ENCODE measurements at regions not wholly inside any gene's neighbourhood (a gene's known extent, or its start where the extent isn't known, plus 50 kb on each side); places are given as distances from the start of the nearest gene placed in this dataset.
A peak's percentile ranks its signal among the peaks of the same experiment; 100 is the strongest.

DNA sequence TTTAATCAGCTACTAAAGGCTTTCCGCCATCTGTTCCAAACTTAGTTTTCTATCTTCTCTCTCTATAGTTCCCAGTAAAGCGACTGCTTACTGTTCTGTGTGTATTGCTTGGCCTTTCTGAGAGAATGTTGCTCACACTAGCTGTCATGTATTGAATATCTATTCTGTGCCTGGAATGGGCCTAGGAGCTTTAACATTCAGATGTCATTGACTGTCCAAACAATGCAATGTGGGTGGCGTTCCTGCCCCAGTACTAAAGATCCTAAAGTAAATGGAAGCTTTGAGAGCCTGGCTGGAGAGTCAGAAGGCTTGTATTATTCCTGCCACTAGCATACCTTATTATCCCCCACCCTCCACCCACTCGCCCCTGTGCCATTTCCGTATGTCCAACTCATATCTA is 163.5 kb downstream of the SDHAF3 start:
- TF ChIP-seq, protein P1, sequence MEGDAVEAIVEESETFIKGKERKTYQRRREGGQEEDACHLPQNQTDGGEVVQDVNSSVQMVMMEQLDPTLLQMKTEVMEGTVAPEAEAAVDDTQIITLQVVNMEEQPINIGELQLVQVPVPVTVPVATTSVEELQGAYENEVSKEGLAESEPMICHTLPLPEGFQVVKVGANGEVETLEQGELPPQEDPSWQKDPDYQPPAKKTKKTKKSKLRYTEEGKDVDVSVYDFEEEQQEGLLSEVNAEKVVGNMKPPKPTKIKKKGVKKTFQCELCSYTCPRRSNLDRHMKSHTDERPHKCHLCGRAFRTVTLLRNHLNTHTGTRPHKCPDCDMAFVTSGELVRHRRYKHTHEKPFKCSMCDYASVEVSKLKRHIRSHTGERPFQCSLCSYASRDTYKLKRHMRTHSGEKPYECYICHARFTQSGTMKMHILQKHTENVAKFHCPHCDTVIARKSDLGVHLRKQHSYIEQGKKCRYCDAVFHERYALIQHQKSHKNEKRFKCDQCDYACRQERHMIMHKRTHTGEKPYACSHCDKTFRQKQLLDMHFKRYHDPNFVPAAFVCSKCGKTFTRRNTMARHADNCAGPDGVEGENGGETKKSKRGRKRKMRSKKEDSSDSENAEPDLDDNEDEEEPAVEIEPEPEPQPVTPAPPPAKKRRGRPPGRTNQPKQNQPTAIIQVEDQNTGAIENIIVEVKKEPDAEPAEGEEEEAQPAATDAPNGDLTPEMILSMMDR (conservative IDR thresholded peaks at IDR 0.05; ENCODE audit: low read depth, low read length) = no peak
- no peak for DNase-seq (ENCODE audit: low read depth)
- no peak overlapping the region for H3K4me3 ChIP-seq (ENCODE audit: low read depth, low read length)

DNA sequence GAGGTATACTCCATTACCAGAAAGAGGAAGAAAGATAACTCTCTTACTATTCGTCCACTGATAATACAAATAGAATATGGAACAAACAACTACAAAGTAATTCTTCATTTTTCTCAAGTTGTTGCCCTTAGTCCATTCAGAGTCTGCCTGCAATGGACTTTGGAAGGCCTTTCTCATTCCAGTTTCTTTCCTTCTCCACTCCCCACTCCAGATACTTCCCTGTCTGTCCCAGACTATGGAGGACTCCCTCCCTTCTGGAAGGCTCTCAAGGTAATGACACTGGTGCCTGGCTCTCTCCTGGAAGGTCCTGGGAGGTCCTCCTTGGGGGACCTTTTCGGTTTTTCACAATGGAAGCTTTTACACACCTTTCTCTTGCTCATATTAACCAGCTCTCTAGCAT is 167.8 kb downstream of the SDHAF3 start:
- TF ChIP-seq, protein P1 (conservative IDR thresholded peaks at IDR 0.05; ENCODE audit: low read depth, low read length) = no peak
- DNase-seq (ENCODE audit: low read depth) = no peak
- no peak overlapping the region for H3K4me3 ChIP-seq (ENCODE audit: low read depth, low read length)

DNA sequence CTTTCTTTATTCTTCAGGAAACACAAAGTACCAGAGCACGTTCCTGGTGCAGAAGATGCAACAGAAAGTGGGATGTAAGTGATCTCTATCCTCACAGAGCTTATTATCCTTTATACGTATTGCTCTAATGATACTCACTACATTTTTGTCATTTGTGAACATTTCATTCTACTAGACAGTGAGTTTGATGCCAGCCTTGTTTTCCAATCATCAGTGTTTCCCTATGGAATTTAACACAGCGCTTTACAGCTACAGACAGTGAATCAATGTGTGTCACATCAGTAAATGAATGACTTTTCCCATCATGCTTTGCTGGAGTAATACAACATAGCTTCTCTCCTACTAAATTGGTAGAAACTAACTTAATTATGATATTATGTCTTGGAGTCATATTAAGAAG is 175.5 kb downstream of the SDHAF3 start:
- DNase-seq (ENCODE audit: low read depth) = no peak
- TF ChIP-seq, protein P1 (conservative IDR thresholded peaks at IDR 0.05; ENCODE audit: low read depth, low read length) = no peak
- no peak overlapping the region for H3K4me3 ChIP-seq (ENCODE audit: low read depth, low read length)

DNA sequence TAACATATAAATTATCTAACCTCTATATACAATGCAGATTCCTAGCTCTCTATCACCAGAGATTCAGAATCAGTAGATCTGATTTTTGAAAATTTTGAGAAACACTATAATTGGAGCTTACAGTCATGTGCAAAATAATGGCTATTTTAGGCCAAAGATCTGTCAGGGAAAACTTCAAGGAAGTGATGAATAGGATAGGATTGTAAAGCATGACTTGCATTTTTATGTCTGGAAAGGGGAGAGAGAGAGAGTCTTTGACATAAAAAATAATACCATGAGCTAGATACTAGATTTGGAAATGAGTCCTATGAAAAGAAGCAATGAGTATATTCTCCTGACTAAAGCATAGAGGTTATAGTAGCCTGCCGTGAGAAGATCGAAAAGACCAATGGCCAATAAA is 181.1 kb downstream of the SDHAF3 start:
- peak; percentile 16 for DNase-seq (ENCODE audit: low read depth)
- TF ChIP-seq, protein P1 (conservative IDR thresholded peaks at IDR 0.05; ENCODE audit: low read depth, low read length) = no peak

DNA sequence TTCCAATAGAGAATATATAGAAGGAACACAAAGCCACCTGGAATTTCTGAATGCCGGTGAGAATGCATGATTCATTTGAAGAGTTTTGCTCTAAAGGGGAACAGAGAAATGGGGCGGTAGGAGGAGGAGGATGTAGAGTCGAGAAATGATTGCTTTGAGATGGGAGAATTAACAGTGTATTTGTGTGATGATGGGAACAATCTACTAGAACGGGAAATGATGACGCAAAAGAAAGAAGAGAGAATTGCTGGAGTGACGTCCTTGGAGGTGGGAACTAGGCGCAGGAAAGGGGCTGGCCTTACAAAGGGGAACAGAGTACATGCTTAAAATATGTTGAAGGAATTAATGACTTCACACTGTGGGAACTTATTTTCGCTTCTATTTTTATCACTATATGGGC is 188.1 kb downstream of the SDHAF3 start:
- H3K4me3 ChIP-seq (ENCODE audit: low read depth, low read length) = no peak overlapping the region
- TF ChIP-seq, protein P1 (conservative IDR thresholded peaks at IDR 0.05; ENCODE audit: low read depth, low read length) = no peak

More for the DNA sequence above, 181.1 kb downstream of the SDHAF3 start:
- no peak overlapping the region for H3K4me3 ChIP-seq (ENCODE audit: low read depth, low read length)

DNA sequence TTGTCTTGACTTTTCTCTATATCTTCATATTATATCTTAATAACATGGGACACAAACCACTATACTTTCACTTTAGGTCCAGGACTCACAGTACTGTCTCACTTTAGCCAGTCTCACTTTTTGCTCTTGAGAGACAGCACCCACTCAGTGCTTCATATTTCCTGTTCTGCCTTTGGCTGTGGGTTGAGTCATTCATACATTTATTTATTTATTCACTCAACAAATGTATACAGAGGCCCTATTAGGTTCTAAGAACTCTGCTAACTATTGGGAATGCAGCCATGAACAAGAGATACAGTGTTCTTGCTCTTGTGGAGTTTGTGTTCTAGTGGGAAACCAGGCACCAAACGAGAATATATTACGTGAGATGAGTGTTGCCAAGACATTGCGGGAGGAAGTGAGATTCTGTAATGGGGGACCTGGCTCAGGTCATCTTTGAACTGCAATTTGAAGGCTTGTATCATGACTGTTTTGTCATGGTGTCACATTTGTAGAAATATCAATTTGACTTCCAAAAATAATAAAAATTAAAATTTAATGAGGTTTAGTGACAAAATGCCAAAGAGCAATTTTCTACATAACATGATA is 190.1 kb downstream of the SDHAF3 start:
- TF ChIP-seq, protein P1 (conservative IDR thresholded peaks at IDR 0.05; ENCODE audit: low read depth, low read length) = no peak
- no peak overlapping the region for H3K4me3 ChIP-seq (ENCODE audit: low read depth, low read length)
- DNase-seq (ENCODE audit: low read depth) = peak; percentile 38

More for the DNA sequence above, 188.1 kb downstream of the SDHAF3 start:
- DNase-seq (ENCODE audit: low read depth) = no peak

DNA sequence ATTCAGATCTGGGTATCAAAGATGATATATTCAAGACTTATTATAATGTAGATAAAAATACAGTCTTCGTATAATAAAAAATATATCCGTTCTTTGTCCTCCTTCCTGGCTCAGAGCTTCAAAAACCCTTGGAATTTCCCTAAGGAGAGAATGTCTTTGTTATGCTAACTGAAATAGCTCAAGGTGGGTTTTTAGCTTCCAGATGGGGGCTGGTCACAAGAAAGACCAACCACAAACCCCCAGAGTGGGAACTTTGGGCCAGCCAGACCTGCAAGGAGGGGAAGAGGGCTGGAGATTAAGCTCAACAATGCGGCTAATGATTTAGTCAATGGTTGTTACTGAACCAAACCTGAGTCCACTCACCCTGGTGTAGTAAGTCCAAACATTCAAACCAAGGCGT is 196.4 kb downstream of the SDHAF3 start:
- TF ChIP-seq, protein P1 (conservative IDR thresholded peaks at IDR 0.05; ENCODE audit: low read depth, low read length) = no peak
- DNase-seq (ENCODE audit: low read depth) = no peak
- H3K4me3 ChIP-seq (ENCODE audit: low read depth, low read length) = no peak overlapping the region
